Peyer's patch (tissue), 4 donors: ENCODE measurements at regions not wholly inside any gene's neighbourhood (a gene's known extent, or its start where the extent isn't known, plus 50 kb on each side); places are given as distances from the start of the nearest gene placed in this dataset.
"Not testable (repeated sequence)": the region's sequence is repeated elsewhere in the genome, so short reads cannot be mapped to it uniquely, and the experiment has no call there.

Source experiments
- DNase-seq, 3 donors: peaks; one replicate each; pipeline ENCODE4 v3.0.0-alpha.2; 2017 to 2019
- H3K27ac ChIP-seq, 4 donors: fragments of 200-600 bp; sonication (generic); one replicate each; pipeline ENCODE4 v1.5.1; 2016 to 2019
- H3K27me3 ChIP-seq, 2 donors: fragments of 200-600 bp; sonication (generic); one replicate each; pipeline ENCODE4 v1.5.1; 2019
- H3K36me3 ChIP-seq, 3 donors: fragments of 200-600 bp; sonication (generic); one replicate each; pipeline ENCODE4 v1.5.1; 2016 to 2019
- H3K4me1 ChIP-seq, 4 donors: fragments of 200-600 bp; sonication (generic); one replicate each; pipeline ENCODE4 v1.5.1; 2016 to 2019
- H3K4me3 ChIP-seq, 4 donors: fragments of 200-600 bp; sonication (generic); 1 replicate in 3 of 4; 2 replicates in 1 of 4; pipeline ENCODE4 v1.5.1; 2016 to 2019; ENCODE audit warnings: mild to moderate bottlenecking in 1 of 4
- H3K9me3 ChIP-seq, 4 donors: fragments of 200-600 bp; sonication (generic); one replicate each; pipeline ENCODE4 v1.5.1; 2016 to 2019; ENCODE audit warnings: mild to moderate bottlenecking in 1 of 4
- CTCF ChIP-seq, 6 experiments: fragments of 450-650 bp in 4 of 6; fragments of 200-600 bp in 2 of 6; sonication (generic) in 1 of 6; IDR thresholded peaks; one replicate each; pipeline ENCODE4 v1.5.1; 2017 to 2019; ENCODE audit warnings: antibody characterized with exemption in 6 of 6, mild to moderate bottlenecking in 3 of 6, moderate library complexity in 1 of 6
- POLR2A ChIP-seq, 2 donors: fragments of 450-650 bp; IDR thresholded peaks; one replicate each; pipeline ENCODE4 v1.5.1; 2017; ENCODE audit warnings: antibody characterized with exemption in 2 of 2, mild to moderate bottlenecking in 2 of 2, moderate library complexity in 2 of 2

- TF ChIP-seq CTCF (IDR thresholded peaks at IDR 0.05), result no peak
- no peak for TF ChIP-seq POLR2A (IDR thresholded peaks at IDR 0.05)
- no peaks in the 10 kb centered on the region for H3K9me3 ChIP-seq
- H3K36me3 ChIP-seq, result no peaks in the 10 kb centered on the region
- H3K27ac ChIP-seq, result no peak overlapping the region
- no peaks in the 10 kb centered on the region for H3K4me1 ChIP-seq
- DNase-seq, result no peak
- H3K4me3 ChIP-seq, result no peak overlapping the region
- H3K27me3 ChIP-seq, result no peaks in the 10 kb centered on the region
Observed at GRCh38 chr1:172789840-172790239, 130.9 kb downstream of the FASLG start.

GRCh38 chr1:172790245-172790644 is 131.3 kb downstream of the FASLG start:
- Histone ChIP-seq H3K4me3 (no peak overlapping the region), H3K9me3 (no peaks in the 10 kb centered on the region), H3K27ac (no peak overlapping the region), H3K4me1 (no peaks in the 10 kb centered on the region), H3K27me3 (no peaks in the 10 kb centered on the region), H3K36me3 (no peaks in the 10 kb centered on the region)
- no peak for TF ChIP-seq CTCF (IDR thresholded peaks at IDR 0.05)
- TF ChIP-seq POLR2A (IDR thresholded peaks at IDR 0.05), result no peak
- no peak for DNase-seq

GRCh38 chr1:172793823-172794222 is 134.9 kb downstream of the FASLG start:
- Histone ChIP-seq H3K9me3 (no peaks in the 10 kb centered on the region), H3K27me3 (no peaks in the 10 kb centered on the region), H3K4me1 (no peaks in the 10 kb centered on the region), H3K36me3 (no peaks in the 10 kb centered on the region), H3K27ac (no peak overlapping the region), H3K4me3 (no peak overlapping the region)
- no peak for DNase-seq
- TF ChIP-seq CTCF (IDR thresholded peaks at IDR 0.05) (no peak), POLR2A (IDR thresholded peaks at IDR 0.05) (no peak)

- DNase-seq, result no peak
- H3K27me3 ChIP-seq, result no peaks in the 10 kb centered on the region
- H3K4me1 ChIP-seq, result no peaks in the 10 kb centered on the region
- no peak overlapping the region for H3K27ac ChIP-seq
- TF ChIP-seq POLR2A (IDR thresholded peaks at IDR 0.05) (no peak), CTCF (IDR thresholded peaks at IDR 0.05) (no peak)
- H3K36me3 ChIP-seq, result no peaks in the 10 kb centered on the region
- no peaks in the 10 kb centered on the region for H3K9me3 ChIP-seq
- no peak overlapping the region for H3K4me3 ChIP-seq
Observed at GRCh38 chr1:172795741-172796140, 136.8 kb downstream of the FASLG start.

- not testable (repeated sequence) for H3K9me3 ChIP-seq, H3K27ac ChIP-seq, H3K4me3 ChIP-seq, DNase-seq, H3K4me1 ChIP-seq, H3K27me3 ChIP-seq, H3K36me3 ChIP-seq
Observed at GRCh38 chr1:172799804-172800203, 140.9 kb downstream of the FASLG start.

GRCh38 chr1:172801771-172802322 is 142.9 kb downstream of the FASLG start:
- no peak for DNase-seq
- H3K36me3 ChIP-seq, result no peaks in the 10 kb centered on the region
- H3K27ac ChIP-seq, result no peak overlapping the region
- H3K27me3 ChIP-seq, result no peaks in the 10 kb centered on the region
- no peaks in the 10 kb centered on the region for H3K4me1 ChIP-seq
- no peaks in the 10 kb centered on the region for H3K9me3 ChIP-seq
- H3K4me3 ChIP-seq, result no peak overlapping the region
- TF ChIP-seq POLR2A (IDR thresholded peaks at IDR 0.05) (no peak), CTCF (IDR thresholded peaks at IDR 0.05) (no peak)
